ENCODE measurements at regions not wholly inside any gene's neighbourhood (a gene's known extent, or its start where the extent isn't known, plus 50 kb on each side); places are given as distances from the start of the nearest gene placed in this dataset.

DNA sequence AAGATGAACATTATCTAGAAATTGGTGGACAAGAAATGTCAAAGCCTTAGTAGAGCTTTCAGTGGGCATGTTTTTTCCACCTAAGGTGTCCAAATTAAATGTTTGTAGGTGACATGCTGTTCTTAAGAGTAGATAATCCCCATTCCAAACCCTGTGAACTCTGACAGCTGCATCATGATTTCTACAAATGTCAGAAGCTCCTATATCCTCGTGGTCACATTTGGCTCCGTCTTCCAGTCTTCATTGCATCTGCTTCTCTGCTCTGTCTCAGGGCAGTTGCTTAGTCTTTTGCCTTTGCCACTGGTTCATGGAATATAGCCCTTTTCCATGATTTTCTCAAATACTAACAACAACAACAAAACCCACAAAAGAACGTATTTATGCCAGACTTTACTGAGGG is 234.5 kb downstream of the DLEU7 start:
- TF ChIP-seq, protein P1, sequence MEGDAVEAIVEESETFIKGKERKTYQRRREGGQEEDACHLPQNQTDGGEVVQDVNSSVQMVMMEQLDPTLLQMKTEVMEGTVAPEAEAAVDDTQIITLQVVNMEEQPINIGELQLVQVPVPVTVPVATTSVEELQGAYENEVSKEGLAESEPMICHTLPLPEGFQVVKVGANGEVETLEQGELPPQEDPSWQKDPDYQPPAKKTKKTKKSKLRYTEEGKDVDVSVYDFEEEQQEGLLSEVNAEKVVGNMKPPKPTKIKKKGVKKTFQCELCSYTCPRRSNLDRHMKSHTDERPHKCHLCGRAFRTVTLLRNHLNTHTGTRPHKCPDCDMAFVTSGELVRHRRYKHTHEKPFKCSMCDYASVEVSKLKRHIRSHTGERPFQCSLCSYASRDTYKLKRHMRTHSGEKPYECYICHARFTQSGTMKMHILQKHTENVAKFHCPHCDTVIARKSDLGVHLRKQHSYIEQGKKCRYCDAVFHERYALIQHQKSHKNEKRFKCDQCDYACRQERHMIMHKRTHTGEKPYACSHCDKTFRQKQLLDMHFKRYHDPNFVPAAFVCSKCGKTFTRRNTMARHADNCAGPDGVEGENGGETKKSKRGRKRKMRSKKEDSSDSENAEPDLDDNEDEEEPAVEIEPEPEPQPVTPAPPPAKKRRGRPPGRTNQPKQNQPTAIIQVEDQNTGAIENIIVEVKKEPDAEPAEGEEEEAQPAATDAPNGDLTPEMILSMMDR (conservative IDR thresholded peaks at IDR 0.05; ENCODE audit: low read depth, low read length): no peak
- no peak for TF ChIP-seq FOS (IDR thresholded peaks at IDR 0.05; ENCODE audit: low read depth, low read length)
